T-helper 1 cell treated with Interleukin-12 subunit alpha and Interleukin-12 subunit beta and Interleukin-4 antibody, amounts not matched to agents 30 ng/mL and 1 ng/mL, for 36 hours (primary cell): ENCODE measurements at regions not wholly inside any gene's neighbourhood (a gene's known extent, or its start where the extent isn't known, plus 50 kb on each side); places are given as distances from the start of the nearest gene placed in this dataset.
"Not testable (repeated sequence)": the region's sequence is repeated elsewhere in the genome, so short reads cannot be mapped to it uniquely, and the experiment has no call there.

ENCODE experiments used
- intact Hi-C: fragments of 100-400 bp; cut with micrococcal nuclease; formaldehyde crosslinking; loops from one replicate; pipeline ENCODE4 v1.15.1; 2024

- intact Hi-C loops: not testable (repeated sequence)
These were observed 177.6 kb upstream of the MME start for GRCh38 chr3:154902495-154902894.

- intact Hi-C loops: no loop called here
These were observed 178.8 kb upstream of the MME start for GRCh38 chr3:154901278-154901677.

- intact Hi-C loops: no loop called here
These were observed 179.3 kb upstream of the MME start for GRCh38 chr3:154900816-154901215.

- intact Hi-C loops: no loop called here
These were observed 181.2 kb upstream of the MME start for GRCh38 chr3:154898916-154899315.

GRCh38 chr3:154898443-154898842, 181.7 kb upstream of the MME start:
- intact Hi-C loops: no loop called here

- intact Hi-C loops: no loop called here
These were observed 186.3 kb upstream of the MME start for GRCh38 chr3:154893813-154894212.

GRCh38 chr3:154889227-154889634, 190.9 kb upstream of the MME start:
- intact Hi-C loops: no loop called here

GRCh38 chr3:154887869-154888268, 192.2 kb upstream of the MME start:
- intact Hi-C loops: no loop called here

GRCh38 chr3:154886437-154886836, 193.7 kb upstream of the MME start:
- intact Hi-C loops: no loop called here

- intact Hi-C loops: no loop called here
These were observed 194.7 kb upstream of the MME start for GRCh38 chr3:154885418-154885817.

- intact Hi-C loops: no loop called here
These were observed 195.2 kb upstream of the MME start for GRCh38 chr3:154884952-154885351.

- intact Hi-C loops: no loop called here
These were observed 205.0 kb upstream of the MME start for GRCh38 chr3:154875142-154875541.

GRCh38 chr3:154872696-154873095, 207.4 kb upstream of the MME start:
- intact Hi-C loops: no loop called here

GRCh38 chr3:154872074-154872473, 208.0 kb upstream of the MME start:
- intact Hi-C loops: no loop called here

- intact Hi-C loops: no loop called here
These were observed 215.2 kb upstream of the MME start for GRCh38 chr3:154864947-154865346.

- intact Hi-C loops: no loop called here
These were observed 217.9 kb upstream of the MME start for GRCh38 chr3:154862265-154862664.

- intact Hi-C loops: not testable (repeated sequence)
These were observed 227.1 kb upstream of the MME start for GRCh38 chr3:154852998-154853397.

GRCh38 chr3:154852515-154852914, 227.6 kb upstream of the MME start:
- intact Hi-C loops: no loop called here

GRCh38 chr3:154851644-154852043, 228.5 kb upstream of the MME start:
- intact Hi-C loops: no loop called here

- intact Hi-C loops: no loop called here
These were observed 229.2 kb upstream of the MME start for GRCh38 chr3:154850921-154851320.

GRCh38 chr3:154849408-154849807, 230.7 kb upstream of the MME start:
- intact Hi-C loops: no loop called here

- intact Hi-C loops: no loop called here
These were observed 235.3 kb upstream of the MME start for GRCh38 chr3:154844863-154845262.

- intact Hi-C loops: no loop called here
These were observed 236.5 kb upstream of the MME start for GRCh38 chr3:154843647-154844046.

- intact Hi-C loops: no loop called here
These were observed 237.6 kb upstream of the MME start for GRCh38 chr3:154842536-154842935.
